NCI-H345 treated with DMSO at 0.1 percent for 48 hours (cell line): ENCODE measurements at regions not wholly inside any gene's neighbourhood (a gene's known extent, or its start where the extent isn't known, plus 50 kb on each side); places are given as distances from the start of the nearest gene placed in this dataset.

Experiments used
- DNase-seq: peaks from one replicate; lab custom pipeline; 2025; ENCODE audit not compliant: unreplicated experiment; lab: John Stamatoyannopoulos, UW

GRCh38 chr6:105775095-105775494, 311.0 kb upstream of the PRDM1 start:
- DNase-seq = no peak

- DNase-seq = no peak
Observed at GRCh38 chr6:105774247-105774646, 311.9 kb upstream of the PRDM1 start.

- DNase-seq = no peak
Observed at GRCh38 chr6:105771313-105771970, 314.7 kb upstream of the PRDM1 start.

GRCh38 chr6:105769987-105770386, 316.1 kb upstream of the PRDM1 start:
- DNase-seq = no peak

- no peak for DNase-seq
Observed at GRCh38 chr6:105769197-105769596, 316.9 kb upstream of the PRDM1 start.

GRCh38 chr6:105767541-105767940, 318.6 kb upstream of the PRDM1 start:
- no peak for DNase-seq

- no peak for DNase-seq
Observed at GRCh38 chr6:105765239-105765638, 320.9 kb upstream of the PRDM1 start.

- no peak for DNase-seq
Observed at GRCh38 chr6:105764315-105764714, 321.8 kb upstream of the PRDM1 start.

GRCh38 chr6:105763866-105764265, 322.3 kb upstream of the PRDM1 start:
- DNase-seq = no peak

- DNase-seq = no peak
Observed at GRCh38 chr6:105760746-105761145, 325.4 kb upstream of the PRDM1 start.

GRCh38 chr6:105759946-105760345, 326.2 kb upstream of the PRDM1 start:
- DNase-seq = no peak

GRCh38 chr6:105759015-105759414, 327.1 kb upstream of the PRDM1 start:
- no peak for DNase-seq

GRCh38 chr6:105757512-105758200, 328.5 kb upstream of the PRDM1 start:
- DNase-seq = peak; percentile 61

- no peak for DNase-seq
Observed at GRCh38 chr6:105755885-105756284, 330.3 kb upstream of the PRDM1 start.

GRCh38 chr6:105753620-105754211, 332.4 kb upstream of the PRDM1 start:
- DNase-seq = no peak

- peak; percentile 97 for DNase-seq
Observed at GRCh38 chr6:105753207-105753606, 332.9 kb upstream of the PRDM1 start.

GRCh38 chr6:105750089-105750488, 336.0 kb upstream of the PRDM1 start:
- DNase-seq = no peak

- no peak for DNase-seq
Observed at GRCh38 chr6:105748737-105749161, 337.4 kb upstream of the PRDM1 start.

- no peak for DNase-seq
Observed at GRCh38 chr6:105747823-105748405, 338.2 kb upstream of the PRDM1 start.

GRCh38 chr6:105746509-105746908, 339.6 kb upstream of the PRDM1 start:
- no peak for DNase-seq

- no peak for DNase-seq
Observed at GRCh38 chr6:105746130-105746505, 340.0 kb upstream of the PRDM1 start.
